DOHH2 (cell line): ENCODE measurements at regions not wholly inside any gene's neighbourhood (a gene's known extent, or its start where the extent isn't known, plus 50 kb on each side); places are given as distances from the start of the nearest gene placed in this dataset.

Experiments
- H3F3A ChIP-seq: fragments of 200-600 bp; sonication (generic), shearing (Covaris generic); 2 replicates; pipeline ENCODE4 v1.6.0; 2016; ENCODE audit warnings: antibody characterized with exemption, mild to moderate bottlenecking; ENCODE audit not compliant: control insufficient read depth, insufficient read depth
- H3K27ac ChIP-seq: fragments of 200-600 bp; sonication (generic); 2 replicates; pipeline ENCODE4 v1.5.1; 2014; ENCODE audit warnings: low read depth, mild to moderate bottlenecking, low read length, moderate library complexity
- H3K27me3 ChIP-seq: fragments of 200-600 bp; sonication (generic); 2 replicates; pipeline ENCODE4 v1.6.1; 2014; ENCODE audit warnings: mild to moderate bottlenecking, low read length, mixed read lengths; ENCODE audit not compliant: control insufficient read depth
- H3K36me3 ChIP-seq: fragments of 200-600 bp; sonication (generic); 2 replicates; pipeline ENCODE4 v1.6.1; 2014; ENCODE audit warnings: mild to moderate bottlenecking, low read length, moderate library complexity, mixed read lengths; ENCODE audit not compliant: control insufficient read depth
- H3K4me1 ChIP-seq: fragments of 200-600 bp; sonication (generic); 2 replicates; pipeline ENCODE4 v1.6.1; 2014; ENCODE audit warnings: mild to moderate bottlenecking, low read length, mixed read lengths; ENCODE audit not compliant: control insufficient read depth
- H3K4me2 ChIP-seq: fragments of 200-600 bp; sonication (generic); 2 replicates; pipeline ENCODE4 v1.6.0; 2014; ENCODE audit warnings: mild to moderate bottlenecking, low read length, moderate library complexity
- H3K4me3 ChIP-seq: fragments of 200-600 bp; sonication (generic); 2 replicates; pipeline ENCODE4 v1.5.1; 2014; ENCODE audit warnings: mild to moderate bottlenecking, low read length, mixed read lengths
- H3K79me2 ChIP-seq: fragments of 200-600 bp; sonication (generic); 2 replicates; pipeline ENCODE4 v1.6.1; 2014; ENCODE audit warnings: mild to moderate bottlenecking, low read length, mixed read lengths; ENCODE audit not compliant: control insufficient read depth
- H3K9me2 ChIP-seq: fragments of 200-600 bp; sonication (generic); replicated peaks from 2 replicates; pipeline ENCODE4 v1.6.1; 2014; ENCODE audit warnings: mild to moderate bottlenecking, low read length, mixed read lengths; ENCODE audit not compliant: control insufficient read depth
- H3K9me3 ChIP-seq: fragments of 200-600 bp; sonication (generic); 2 replicates; pipeline ENCODE4 v1.6.1; 2014; ENCODE audit warnings: antibody characterized with exemption, low read length, mixed read lengths; ENCODE audit not compliant: control insufficient read depth, insufficient read depth
- H4K20me1 ChIP-seq: fragments of 200-600 bp; sonication (generic); 2 replicates; pipeline ENCODE4 v1.6.0; 2014; ENCODE audit warnings: low read depth, mild to moderate bottlenecking, antibody characterized with exemption, low read length, moderate library complexity; ENCODE audit not compliant: control insufficient read depth, insufficient read depth
- CTCF ChIP-seq: fragments of 200-600 bp; sonication (generic); IDR thresholded peaks from one replicate; pipeline ENCODE4 v1.5.1; 2014; ENCODE audit warnings: antibody characterized with exemption, mild to moderate bottlenecking, low read depth, low read length; ENCODE audit not compliant: poor library complexity, severe bottlenecking
- EZH2phosphoT487 ChIP-seq: fragments of 200-600 bp; sonication (generic); IDR thresholded peaks from 2 replicates; pipeline ENCODE4 v1.6.1; 2017; ENCODE audit warnings: borderline replicate concordance, mild to moderate bottlenecking, antibody characterized with exemption, low read length, moderate library complexity, mixed read lengths

- Histone ChIP-seq H3K79me2 (no peaks in the 10 kb centered on the region), H3F3A (no peaks in the 10 kb centered on the region), H3K9me3 (peaks cover 3% of the 10 kb centered on the region; the same call in 1 of the 2 replicates), H3K4me2 (peak overlapping the region; percentile 36), H3K4me3 (peak overlapping the region; percentile 39), H3K27me3 (no peaks in the 10 kb centered on the region), H4K20me1 (no peaks in the 10 kb centered on the region), H3K9me2 (no peaks in the 10 kb centered on the region), H3K36me3 (peaks cover 14% of the 10 kb centered on the region), H3K27ac (peak overlapping the region; percentile 52), H3K4me1 (peaks cover 39% of the 10 kb centered on the region)
- TF ChIP-seq CTCF (peak; percentile 60), EZH2phosphoT487 (no peak)
These were observed 197.2 kb upstream of the ANO3 start for GRCh38 chr11:26134481-26135355.

- Histone ChIP-seq H3K4me2 (no peak overlapping the region), H4K20me1 (no peaks in the 10 kb centered on the region), H3F3A (no peaks in the 10 kb centered on the region), H3K9me2 (no peaks in the 10 kb centered on the region), H3K27ac (no peak overlapping the region), H3K4me3 (no peak overlapping the region), H3K4me1 (peaks cover 36% of the 10 kb centered on the region), H3K27me3 (no peaks in the 10 kb centered on the region), H3K79me2 (no peaks in the 10 kb centered on the region), H3K36me3 (peaks cover 8% of the 10 kb centered on the region), H3K9me3 (no peaks in the 10 kb centered on the region)
- TF ChIP-seq EZH2phosphoT487: no peak
- no peak for TF ChIP-seq CTCF
These were observed 194.3 kb upstream of the ANO3 start for GRCh38 chr11:26137651-26138050.

- Histone ChIP-seq H3K79me2 (no peaks in the 10 kb centered on the region), H3K4me3 (no peak overlapping the region), H3K9me3 (no peaks in the 10 kb centered on the region), H3K27ac (no peak overlapping the region), H4K20me1 (no peaks in the 10 kb centered on the region), H3K9me2 (no peaks in the 10 kb centered on the region), H3K36me3 (no peaks in the 10 kb centered on the region), H3F3A (no peaks in the 10 kb centered on the region), H3K4me1 (no peaks in the 10 kb centered on the region), H3K4me2 (no peak overlapping the region), H3K27me3 (no peaks in the 10 kb centered on the region)
- TF ChIP-seq CTCF: no peak
These were observed 189.0 kb upstream of the ANO3 start for GRCh38 chr11:26142891-26143290.
